Gastroesophageal sphincter (tissue), 3 donors: ENCODE measurements at regions not wholly inside any gene's neighbourhood (a gene's known extent, or its start where the extent isn't known, plus 50 kb on each side); places are given as distances from the start of the nearest gene placed in this dataset.

Source experiments
- CTCF ChIP-seq, 4 experiments: fragments of 200-600 bp in 2 of 4; fragments of 450-650 bp in 2 of 4; sonication (generic) in 1 of 4; IDR thresholded peaks; one replicate each; pipeline ENCODE4 v1.5.1; 2017 to 2019; ENCODE audit warnings: antibody characterized with exemption in 4 of 4, mild to moderate bottlenecking in 2 of 4, moderate library complexity in 2 of 4
- EP300 ChIP-seq: sonication (generic); formaldehyde crosslinking; IDR thresholded peaks from one replicate; pipeline ENCODE4 v1.6.1; 2017; ENCODE audit warnings: antibody characterized with exemption, mild to moderate bottlenecking
- POLR2A ChIP-seq, 2 donors: fragments of 450-650 bp; IDR thresholded peaks; one replicate each; pipeline ENCODE4 v1.6.1; 2017; ENCODE audit warnings: antibody characterized with exemption in 2 of 2, mild to moderate bottlenecking in 2 of 2, moderate library complexity in 1 of 2
- POLR2AphosphoS5 ChIP-seq: sonication (generic); formaldehyde crosslinking; IDR thresholded peaks from one replicate; pipeline ENCODE4 v1.6.1; 2017; ENCODE audit warnings: antibody characterized with exemption

- TF ChIP-seq CTCF (IDR thresholded peaks at IDR 0.05), result no peak
- no peak for TF ChIP-seq POLR2A (IDR thresholded peaks at IDR 0.05)
- no peak for TF ChIP-seq EP300
- TF ChIP-seq POLR2AphosphoS5, result no peak
Measured at GRCh38 chr11:97691061-97691460, 1301.2 kb downstream of the JRKL start.
